Activated T-helper 1 cell treated with anti-CD3 and anti-CD28 coated beads, Interleukin-2, amount 50 U/mL, for 16 hours (primary cell): ENCODE measurements at regions not wholly inside any gene's neighbourhood (a gene's known extent, or its start where the extent isn't known, plus 50 kb on each side); places are given as distances from the start of the nearest gene placed in this dataset.

Experiments used
- DNase-seq, 2 donors: peaks; one replicate each; pipeline ENCODE4 v3.0.0-alpha.2; 2020; ENCODE audit warnings: low read depth in 1 of 2, low spot score in 1 of 2

DNA sequence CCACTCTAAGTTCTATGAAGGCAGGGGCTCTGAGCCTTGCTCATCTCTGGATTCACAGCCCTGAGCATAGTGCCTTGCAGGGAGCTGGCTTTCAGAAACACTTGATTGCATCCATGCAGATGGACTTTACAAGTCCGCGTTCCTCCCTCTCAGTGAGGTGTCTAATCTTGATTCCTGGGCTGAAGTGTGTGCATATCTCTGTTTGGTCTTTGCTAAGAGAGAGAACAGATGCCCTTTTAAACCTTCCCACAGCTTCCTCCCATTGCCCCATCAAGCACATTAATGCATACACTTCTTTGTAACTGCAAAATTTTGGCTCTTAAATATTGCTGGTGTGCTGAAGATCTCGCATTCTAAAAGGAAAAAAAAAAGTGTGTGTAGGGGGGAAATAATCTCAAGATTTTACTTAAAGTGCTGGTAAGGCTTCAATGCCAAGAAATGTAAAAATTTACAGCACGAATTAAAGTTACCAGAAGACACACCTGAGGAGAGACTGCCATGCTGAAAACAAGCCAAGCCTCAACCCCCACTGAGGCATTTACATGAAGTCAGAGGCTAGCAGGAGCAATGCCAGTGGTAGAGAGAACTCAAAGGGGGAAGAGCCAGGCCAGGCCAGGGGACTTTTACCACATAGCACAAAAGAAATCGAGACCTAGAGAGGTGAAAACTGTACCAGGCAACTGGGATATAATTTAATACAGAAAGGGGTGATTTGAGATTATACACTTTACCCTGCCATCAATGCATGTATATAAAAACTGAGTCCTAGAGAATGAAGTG, 492.1 kb downstream of the SOX6 start:
- DNase-seq, result no peak

DNA sequence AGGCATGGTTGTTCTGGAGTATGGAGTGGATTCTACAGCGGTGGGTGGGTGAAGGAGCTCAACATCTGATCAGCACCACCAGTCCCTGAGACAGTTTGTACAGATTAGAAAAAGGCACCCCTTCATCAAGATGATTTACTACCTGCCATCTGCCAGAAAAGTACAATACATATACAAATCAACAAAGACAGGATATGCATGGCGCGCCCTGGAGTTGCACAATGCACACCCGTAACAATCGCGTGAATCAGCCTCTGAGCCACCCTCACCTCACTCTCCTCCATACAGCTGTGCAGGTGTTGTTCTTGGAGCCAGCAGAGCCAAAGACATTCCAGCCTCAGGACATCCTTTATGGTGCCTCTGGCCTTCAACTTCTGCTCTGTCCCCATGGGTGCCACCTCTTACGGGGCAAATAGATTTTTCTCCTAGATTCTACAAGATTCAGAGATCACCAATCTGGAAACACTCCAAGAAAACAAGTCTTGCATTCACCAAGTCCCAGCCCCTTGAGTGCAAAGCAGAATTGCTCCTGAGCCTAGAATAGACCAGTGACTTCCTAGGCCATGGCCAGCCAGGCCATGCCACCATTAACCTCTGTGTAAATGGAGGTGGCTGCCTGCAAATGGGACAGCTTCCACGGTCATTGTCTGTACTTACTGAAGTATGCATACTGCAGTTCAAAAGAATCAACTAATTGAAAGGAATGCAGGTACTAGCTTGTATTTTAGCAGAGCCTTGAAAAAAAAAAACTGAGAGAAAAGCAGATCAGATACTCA, 490.9 kb downstream of the SOX6 start:
- no peak for DNase-seq

DNA sequence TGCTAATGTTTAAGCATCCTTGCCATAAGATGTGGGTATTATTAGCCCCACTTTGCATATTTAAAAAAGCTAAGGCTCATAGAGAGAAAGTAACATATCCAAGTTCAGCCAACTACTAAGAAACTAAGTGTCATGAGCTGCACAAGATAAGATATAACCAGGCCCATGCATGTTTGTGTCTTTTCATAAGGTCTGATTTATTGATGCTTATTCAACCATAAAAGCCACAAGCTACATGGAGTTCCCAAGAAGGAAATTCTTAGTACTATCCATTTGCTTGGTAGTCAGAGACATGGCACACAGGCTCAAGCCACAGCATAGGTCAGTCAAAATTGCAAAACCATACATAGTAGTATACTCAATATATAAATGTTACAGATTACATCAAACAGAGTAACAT, 488.5 kb downstream of the SOX6 start:
- no peak for DNase-seq

DNA sequence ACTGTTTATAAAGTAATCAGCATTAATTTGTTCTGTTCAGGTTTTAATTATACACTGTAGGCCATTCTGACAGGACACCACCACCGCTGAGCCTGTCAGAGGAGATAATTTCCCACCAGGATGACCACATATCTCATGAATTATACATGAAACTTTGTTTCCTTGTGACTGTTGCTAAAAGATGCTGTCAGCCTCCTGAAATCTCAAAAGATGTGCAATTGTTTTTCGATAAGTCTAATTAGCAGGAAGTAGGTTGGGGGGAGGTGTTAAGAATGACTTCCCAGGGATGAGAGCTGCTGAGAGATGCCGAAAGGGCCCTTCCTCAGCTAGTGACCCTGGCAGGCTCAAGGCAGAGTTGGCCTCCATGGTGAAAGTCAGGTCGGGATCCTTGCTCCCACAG, 485.4 kb downstream of the SOX6 start:
- no peak for DNase-seq

DNA sequence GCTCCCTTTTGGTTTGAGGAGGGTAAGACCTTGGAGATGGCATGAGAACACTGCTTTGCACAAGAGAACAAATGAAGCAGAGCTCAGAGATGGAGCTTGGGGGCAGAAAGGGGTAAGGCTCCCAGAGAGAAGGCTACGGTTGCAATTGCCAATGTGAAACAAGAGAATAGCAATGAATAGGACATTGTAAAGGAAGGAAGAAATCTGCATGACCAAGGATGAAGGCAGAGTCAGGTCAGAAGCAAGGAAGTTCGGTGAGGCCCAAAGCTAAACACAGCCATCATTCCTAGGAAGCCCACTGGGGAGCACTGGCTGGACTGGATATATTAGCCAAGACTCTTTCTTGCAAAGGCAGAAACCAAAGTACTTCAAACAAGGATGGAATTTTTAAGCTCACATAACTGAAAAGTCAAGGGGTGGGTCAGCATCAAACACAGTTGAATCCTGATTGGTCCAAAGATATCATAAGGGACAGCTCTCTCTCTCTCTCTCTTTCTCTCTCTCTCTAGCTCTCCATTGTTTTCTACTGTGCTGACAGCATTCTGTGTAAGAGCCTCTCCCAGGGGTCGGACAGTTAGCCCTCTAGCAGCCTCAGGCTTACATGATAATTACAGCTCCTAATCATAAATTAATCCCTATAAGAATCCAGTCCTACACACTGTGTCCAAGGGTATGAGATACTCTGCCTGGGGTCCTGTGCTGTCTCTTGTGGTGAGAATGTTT, 484.3 kb downstream of the SOX6 start:
- DNase-seq, result no peak

DNA sequence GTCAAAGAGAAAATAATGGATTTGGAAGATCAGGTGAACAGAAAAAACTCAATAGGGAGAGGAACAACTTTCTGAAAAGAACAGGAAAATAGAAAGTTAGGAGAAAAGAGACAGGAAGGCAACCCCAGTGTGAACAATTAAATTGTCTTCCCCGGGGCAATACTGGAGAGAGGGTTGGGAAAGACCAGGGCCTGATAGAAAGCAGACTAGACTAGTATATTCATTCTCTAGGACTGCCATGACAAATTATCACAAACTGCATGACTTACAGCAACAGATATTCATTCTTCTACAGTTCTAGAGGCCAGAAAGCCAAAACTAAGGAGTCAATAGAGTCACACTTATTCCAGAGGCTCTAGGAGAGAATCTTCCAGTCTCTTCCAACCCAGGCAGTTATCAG, 482.8 kb downstream of the SOX6 start:
- no peak for DNase-seq

DNA sequence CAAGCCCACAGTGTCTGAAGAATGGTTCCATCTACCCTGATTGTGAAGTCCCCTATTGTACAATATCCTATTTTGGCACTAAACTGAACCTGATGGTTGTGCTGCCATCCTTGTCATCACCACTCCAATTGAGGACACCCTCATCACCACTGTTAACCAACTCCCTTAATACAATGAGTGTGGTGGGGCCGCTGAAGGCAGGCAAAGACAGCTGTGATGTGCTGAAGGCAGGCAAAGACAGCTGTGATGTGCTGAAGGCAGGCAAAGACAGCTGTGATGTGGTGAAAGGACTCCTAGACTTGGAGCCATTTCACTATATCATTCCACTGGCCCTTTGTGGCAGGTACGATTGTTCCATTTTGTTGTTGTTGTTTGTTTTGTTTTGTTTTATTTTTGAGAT, 481.6 kb downstream of the SOX6 start:
- DNase-seq, result no peak

DNA sequence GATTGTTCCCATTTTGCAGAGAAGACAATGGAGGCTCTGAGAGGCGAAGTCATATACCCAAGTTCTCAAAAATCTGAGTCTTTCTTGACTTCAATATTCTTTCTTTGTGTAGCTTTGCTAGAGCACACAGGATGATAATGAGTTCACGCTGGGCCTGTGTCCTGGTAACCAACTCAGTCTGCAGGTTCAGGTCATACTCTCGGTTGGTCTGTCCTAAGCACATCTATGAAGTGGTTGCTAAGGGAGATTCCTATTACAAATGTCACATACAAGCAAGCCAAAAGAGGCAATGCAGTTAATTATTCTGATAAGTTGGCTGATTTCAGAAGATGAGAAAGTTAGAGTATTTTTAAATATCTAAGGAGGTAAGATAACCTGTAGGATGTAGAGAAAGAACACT, 481.0 kb downstream of the SOX6 start:
- DNase-seq, result no peak

DNA sequence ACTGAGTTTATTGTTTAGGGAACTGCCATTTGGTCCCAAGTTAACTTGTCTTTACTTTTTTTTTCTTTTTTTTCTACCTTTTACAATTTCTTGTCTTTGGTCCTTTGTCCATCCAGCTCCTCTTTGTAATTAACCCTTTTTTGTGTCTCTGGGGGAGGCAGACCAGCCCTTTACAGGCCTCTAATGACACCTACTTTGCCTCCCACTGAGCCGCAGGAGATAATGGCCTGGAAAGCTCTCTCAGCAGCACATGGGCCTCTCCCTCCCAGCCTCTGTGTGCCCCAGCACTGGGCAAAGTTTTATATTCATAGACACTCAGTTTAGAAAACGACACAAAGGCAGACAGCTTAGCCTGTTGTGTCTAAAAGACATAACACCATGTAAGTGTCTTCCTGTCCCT, 480.4 kb downstream of the SOX6 start:
- no peak for DNase-seq

DNA sequence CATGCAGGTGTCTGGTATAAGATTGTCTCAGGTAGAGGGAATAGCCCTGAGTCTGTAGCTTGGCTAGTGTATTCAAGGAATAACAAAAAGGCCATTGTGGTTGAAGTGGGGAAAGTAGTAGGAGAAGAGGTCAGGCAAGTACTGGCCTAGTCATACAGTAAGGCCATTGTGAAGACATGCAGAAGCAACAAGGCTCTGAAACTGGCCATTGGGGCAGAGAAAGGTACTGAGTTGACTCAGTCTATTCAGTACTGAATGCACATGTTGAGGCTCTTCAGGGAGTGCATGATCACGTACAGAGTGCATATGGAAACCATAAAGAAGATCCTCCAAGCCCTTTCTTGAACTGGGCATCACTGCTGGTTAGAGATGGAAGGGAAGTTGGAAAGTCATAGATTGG, 477.6 kb downstream of the SOX6 start:
- no peak for DNase-seq

DNA sequence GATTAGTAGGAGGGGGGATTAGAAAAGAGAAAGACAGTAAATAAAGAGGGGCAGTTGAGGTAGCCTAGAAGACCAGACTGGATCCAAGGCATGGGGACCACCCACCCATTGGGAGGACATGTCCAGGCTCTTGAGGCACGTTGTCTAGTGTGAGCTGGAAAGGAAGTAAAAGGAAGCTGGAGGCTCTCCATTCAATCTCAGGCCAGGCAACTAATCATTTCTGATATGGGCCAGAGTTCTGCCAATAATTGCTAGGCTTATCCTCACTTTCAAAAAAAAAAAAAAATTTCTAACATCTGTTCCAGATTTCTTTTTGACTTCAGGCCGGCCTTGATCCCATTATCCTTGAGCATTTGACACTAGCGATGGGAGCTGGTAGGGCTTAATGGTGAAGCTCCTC, 476.1 kb downstream of the SOX6 start:
- DNase-seq, result no peak

DNA sequence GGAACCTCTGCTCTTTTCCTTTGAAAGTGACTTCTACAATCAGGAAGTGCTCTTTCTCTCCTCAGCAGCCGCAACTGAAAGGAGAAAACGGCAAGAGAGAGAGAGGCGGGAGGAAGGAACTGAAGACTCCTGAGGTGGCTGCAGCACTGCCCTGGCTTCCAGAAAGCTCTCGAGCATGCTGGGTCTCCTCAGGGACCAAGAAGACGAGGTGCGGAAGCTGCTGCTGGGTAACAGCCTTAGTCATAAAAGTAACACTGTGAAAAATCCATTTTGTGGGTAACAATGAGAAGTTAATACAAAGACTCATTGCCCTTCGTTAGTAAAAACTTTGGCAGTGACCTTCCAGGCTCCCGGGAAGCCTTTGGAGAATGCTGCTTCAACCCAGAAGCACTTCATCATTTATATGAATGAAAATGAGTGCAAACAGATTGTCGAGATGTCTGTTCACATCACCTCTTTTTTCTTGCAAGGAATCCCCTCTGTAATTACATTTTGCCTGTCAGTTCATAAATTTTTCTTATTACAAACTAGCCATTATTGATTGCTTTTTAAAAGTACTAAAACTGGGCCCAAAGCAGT, 473.4 kb downstream of the SOX6 start:
- DNase-seq, result no peak

DNA sequence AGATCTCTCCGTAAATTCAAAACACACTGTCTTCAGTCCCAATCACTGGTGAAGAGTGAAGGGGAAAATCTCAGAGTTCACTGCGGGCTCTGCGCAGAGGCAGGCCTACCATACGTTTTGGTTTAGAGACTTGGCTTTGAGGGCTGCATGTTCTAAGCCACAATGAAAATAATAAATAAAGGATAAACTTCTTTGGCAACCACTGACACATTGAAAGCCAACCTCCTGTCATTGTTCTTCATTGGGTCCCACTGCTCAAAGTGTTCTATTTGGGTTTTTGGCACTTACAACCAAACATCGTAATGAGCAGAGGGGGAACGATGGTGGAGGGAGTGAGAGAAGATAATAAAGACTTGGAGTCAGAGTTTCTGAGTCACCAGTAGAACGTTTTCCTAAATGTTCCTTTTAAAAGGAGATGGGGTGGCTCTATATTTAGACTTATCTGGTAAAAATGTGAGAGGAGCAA, 472.9 kb downstream of the SOX6 start:
- DNase-seq, result no peak

DNA sequence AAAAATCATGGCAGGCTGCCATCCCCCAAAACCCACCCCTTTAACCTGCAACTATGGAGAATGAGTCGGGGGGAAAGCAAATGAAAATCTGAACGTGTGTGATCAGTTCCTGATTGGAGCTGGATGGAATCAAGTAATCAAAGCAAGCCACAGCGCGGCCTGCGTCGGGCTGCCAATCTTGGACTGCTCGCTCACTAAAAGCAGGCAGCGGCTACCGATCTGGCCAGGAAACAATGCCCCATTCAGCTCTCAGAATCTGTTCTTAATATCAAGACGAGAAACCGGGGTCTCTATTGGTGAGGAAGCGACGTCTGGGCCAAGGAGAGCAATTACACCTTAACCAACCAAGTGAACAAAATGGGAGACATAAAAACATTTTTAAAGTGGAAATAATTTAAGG, 472.2 kb downstream of the SOX6 start:
- no peak for DNase-seq

DNA sequence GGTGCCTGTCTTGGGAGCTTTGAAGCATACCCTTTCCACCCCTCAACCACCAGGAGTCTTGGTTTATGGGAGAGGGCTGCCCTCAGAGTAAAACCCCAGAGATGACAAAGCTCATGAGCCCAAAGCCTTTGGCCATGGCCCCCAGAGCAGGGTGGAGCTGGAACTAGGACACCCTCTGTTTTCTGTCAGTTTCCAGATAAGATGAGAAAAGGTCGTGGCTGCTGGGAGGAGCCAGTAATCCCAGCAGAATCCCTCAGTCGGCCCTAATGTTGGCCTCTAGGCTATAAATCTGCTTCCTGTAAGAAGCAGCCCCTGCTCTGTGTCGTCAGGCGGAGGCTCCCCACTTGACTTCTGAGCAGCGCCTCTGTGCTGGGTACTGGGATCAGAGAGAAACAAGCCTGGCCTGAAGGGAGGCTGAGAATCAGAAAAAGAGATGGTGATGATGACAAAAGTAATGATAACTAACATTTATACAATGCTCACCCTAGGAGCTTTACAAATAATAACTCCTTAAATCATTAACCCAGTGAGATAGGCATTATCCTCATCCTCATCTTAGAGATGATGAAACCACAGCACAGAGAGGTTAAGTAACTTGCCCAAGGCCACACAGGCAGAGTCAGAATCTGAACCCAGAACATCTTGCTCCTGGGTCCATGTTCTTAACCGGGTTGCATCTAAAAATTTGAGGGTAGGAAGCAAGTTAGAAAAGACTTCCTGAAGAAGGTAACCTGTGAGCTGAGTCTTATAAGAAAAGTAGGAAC, 471.4 kb downstream of the SOX6 start:
- DNase-seq, result no peak

DNA sequence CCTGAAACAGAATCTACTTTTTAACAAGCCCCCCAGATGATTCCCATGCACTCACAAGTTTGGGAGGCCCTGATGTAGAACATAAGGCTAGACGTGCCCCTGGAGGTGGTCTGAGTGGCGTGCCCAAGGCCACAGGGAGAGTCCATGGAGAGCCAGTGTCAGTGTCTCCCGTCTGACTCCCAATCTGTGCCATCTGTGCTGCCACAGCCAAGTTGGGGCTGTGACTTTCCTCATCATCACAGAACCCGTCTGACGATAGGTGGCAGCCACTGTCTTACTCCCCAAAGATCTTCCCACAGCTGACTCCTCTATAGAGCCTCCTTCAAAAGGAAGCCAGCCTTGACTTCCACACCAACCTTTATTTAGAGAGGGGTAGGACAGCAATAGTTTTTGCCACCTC, 470.5 kb downstream of the SOX6 start:
- DNase-seq, result no peak

DNA sequence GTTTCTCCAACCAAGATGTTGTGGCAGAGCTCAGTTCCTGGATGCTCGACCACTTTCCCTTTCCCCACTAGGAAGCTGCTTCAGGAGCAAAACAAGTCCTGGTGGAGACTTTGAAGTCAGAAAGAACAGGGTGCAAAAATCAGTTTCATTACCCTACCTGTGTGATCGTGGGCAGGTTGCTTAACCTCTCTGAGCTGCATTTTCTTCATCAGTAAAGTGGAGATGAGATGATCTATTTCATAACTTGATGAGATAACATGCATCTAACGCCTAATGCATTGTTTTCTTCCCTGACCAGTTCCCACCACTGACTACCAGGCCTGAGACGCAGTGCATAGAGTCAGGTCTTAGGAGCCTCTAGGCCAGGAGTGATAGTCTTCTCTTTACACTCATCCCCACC, 470.0 kb downstream of the SOX6 start:
- no peak for DNase-seq

DNA sequence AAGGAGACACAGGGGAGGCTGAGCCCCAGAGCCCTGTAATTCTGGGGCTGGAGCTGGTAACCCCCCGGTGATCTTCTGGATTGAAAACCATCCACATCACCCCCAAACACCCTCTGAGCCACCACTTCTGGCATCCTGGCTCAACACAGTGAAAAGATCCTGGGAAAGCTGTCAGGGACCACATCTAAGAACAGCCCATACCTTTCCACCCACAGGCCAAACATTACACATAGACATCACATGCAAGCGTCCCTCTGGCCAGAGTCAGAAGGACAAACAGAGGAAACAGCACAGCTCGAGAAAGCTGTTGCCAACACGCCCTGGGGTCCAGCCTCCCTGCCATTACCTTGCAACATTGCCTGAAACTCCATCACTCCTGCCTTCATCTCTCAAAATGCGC, 469.5 kb downstream of the SOX6 start:
- DNase-seq, result no peak

DNA sequence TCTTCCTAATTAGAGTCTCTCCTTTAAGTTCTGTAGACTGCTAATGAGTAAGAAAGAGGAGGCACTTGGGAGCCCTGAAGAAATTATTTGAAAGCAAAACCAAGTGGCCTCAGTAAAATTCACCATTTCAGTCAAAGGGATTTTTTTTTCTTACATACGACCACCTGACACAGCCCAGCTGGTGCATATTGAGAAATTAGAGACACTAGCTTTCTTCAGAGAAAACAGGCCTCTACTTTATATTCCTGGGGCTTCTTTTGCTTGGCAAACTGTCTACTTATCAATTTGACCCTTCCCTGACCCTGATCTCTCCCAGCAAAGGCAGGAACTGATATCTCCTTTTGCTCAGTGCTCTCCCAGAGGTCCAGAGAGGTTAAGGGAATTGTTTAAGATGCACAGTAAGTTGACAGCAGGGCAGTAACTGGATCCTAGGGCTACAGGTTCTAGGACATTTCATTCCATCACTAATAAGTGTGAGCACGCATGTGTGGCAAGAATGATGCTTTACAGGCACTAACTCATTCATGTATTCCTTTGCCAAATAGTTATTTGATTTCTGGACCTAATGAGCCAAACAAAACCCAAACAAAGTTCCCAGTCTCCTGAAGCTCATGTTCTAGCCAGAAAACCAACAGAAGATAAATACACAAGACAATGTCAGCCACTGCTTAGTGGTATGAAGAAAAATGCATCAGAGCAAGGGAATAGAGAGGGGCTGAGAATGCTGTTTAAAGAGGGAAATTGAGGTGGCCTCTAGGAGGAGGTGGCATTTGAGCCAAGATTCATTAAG, 467.6 kb downstream of the SOX6 start:
- no peak for DNase-seq

DNA sequence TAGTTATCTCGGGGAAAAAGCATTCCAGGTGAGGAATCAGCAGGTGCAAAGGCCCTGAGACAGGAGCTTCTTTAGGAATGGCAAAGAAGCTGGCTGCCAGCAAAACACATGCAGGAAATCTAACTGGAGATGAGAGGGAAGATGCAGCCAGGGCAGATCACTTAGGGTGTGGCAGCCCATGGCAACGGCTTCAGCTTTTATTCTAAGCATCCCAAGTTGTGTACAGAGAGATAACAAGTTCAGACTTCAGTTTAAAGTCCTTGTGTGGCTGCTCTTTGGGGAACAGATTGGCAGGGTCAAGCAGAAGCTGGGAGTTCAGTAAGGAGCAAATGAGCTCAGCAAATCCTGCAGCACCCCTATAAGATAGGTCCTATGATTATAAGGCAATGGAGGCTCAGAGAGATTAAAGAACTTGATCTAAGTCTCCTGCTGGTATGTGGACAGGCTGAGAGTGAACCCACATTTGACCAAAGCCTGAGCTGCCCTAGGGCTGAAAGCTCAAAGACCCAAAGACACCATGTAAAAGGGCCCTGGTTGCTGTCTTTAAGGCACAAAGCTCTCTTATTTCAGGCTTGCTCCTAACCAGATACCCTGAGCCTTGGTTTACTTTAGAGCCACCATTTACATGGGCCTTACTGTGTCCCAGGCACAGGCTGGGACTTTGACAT, 466.8 kb downstream of the SOX6 start:
- DNase-seq, result no peak
